Thyroid gland (tissue), 4 donors: ENCODE measurements at regions not wholly inside any gene's neighbourhood (a gene's known extent, or its start where the extent isn't known, plus 50 kb on each side); places are given as distances from the start of the nearest gene placed in this dataset.
"Not testable (repeated sequence)": the region's sequence is repeated elsewhere in the genome, so short reads cannot be mapped to it uniquely, and the experiment has no call there.

Experiments
- DNase-seq, 2 donors: peaks; one replicate each; pipeline ENCODE4 v3.0.0-alpha.2; 2019
- H3K27ac ChIP-seq, 3 donors: fragments of 200-600 bp; sonication (generic); 1 replicate in 2 of 3; 2 replicates in 1 of 3; pipeline ENCODE4 v1.5.1; 2016 to 2019; ENCODE audit warnings: mild to moderate bottlenecking in 1 of 3, moderate library complexity in 1 of 3
- H3K27me3 ChIP-seq: fragments of 200-600 bp; sonication (generic); one replicate; pipeline ENCODE4 v1.5.1; 2019
- H3K36me3 ChIP-seq, 2 donors: fragments of 200-600 bp; sonication (generic); one replicate each; pipeline ENCODE4 v1.5.1; 2016 to 2019
- H3K4me1 ChIP-seq, 2 donors: fragments of 200-600 bp; sonication (generic); one replicate each; pipeline ENCODE4 v1.5.1; 2017 to 2019
- H3K4me3 ChIP-seq, 3 donors: fragments of 200-600 bp; sonication (generic); replicated peaks in 1 of 3; 1 replicate in 2 of 3; 2 replicates in 1 of 3; pipeline ENCODE4 v1.5.1; 2016; ENCODE audit warnings: mild to moderate bottlenecking in 1 of 3
- H3K9me3 ChIP-seq: fragments of 200-600 bp; sonication (generic); one replicate; pipeline ENCODE4 v1.5.1; 2017
- POLR2A ChIP-seq, 2 donors: fragments of 450-650 bp; IDR thresholded peaks; one replicate each; pipeline ENCODE4 v1.6.1; 2017; ENCODE audit warnings: antibody characterized with exemption in 2 of 2, mild to moderate bottlenecking in 2 of 2, moderate library complexity in 1 of 2
- WGBS, 2 donors: methylation state at CpG; one replicate each; pipeline ENCODE4 v1.1.5; 2017; 5-methylcytosine and 5-hydroxymethylcytosine counted together
- intact Hi-C: fragments of 100-400 bp; cut with DNase I; formaldehyde crosslinking; loops from one replicate; pipeline ENCODE4 v1.15.1; 2023
- TF ChIP-seq, protein P1 (sequence below), 6 experiments: fragments of 200-600 bp in 3 of 6; fragments of 450-650 bp in 3 of 6; sonication (generic) in 3 of 6; IDR thresholded peaks; one replicate each; pipeline ENCODE4 v1.5.1; 2016 to 2019; ENCODE audit warnings: antibody characterized with exemption in 6 of 6, mild to moderate bottlenecking in 2 of 6, inconsistent platforms in 1 of 6, moderate library complexity in 1 of 6

DNA sequence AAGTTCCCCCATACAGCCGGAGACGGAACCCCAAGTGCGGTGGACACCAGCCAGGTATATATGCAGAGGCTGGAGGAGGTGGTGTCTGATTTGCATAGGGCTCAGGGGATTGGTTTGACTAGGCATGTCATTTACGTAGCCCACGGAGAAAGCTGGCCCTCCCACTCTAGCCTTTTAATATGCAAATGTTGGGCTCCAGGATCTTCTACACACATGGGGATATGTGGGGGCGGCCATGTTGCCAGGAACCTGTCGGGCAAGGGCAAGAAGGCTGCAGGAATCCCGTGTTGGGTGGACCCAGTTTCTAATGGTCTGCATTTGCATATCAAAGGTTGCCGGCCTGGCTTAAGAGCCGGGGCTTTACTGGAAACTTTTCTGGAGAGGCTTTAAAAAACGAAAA lies 57.4 kb downstream of the FTHL17 start:
- H3K4me3 ChIP-seq, H3K27ac ChIP-seq, H3K36me3 ChIP-seq, H3K9me3 ChIP-seq, H3K4me1 ChIP-seq, intact Hi-C loops, H3K27me3 ChIP-seq, DNase-seq: not testable (repeated sequence)
- 91% methylated on average over 9 to 11 of the region's 11 CpGs for WGBS, 2 donors

- Histone ChIP-seq H3K4me1 (no peaks in the 10 kb centered on the region), H3K27ac (no peak overlapping the region), H3K4me3 (no peak overlapping the region), H3K27me3 (no peaks in the 10 kb centered on the region), H3K9me3 (no peaks in the 10 kb centered on the region), H3K36me3 (no peaks in the 10 kb centered on the region)
- 69 to 75% methylated on average over 6 of the region's 6 CpGs for WGBS, 2 donors
- intact Hi-C loops = no loop called here
- DNase-seq = no peak
- no peak for TF ChIP-seq POLR2A (IDR thresholded peaks at IDR 0.05)
- TF ChIP-seq, protein P1, sequence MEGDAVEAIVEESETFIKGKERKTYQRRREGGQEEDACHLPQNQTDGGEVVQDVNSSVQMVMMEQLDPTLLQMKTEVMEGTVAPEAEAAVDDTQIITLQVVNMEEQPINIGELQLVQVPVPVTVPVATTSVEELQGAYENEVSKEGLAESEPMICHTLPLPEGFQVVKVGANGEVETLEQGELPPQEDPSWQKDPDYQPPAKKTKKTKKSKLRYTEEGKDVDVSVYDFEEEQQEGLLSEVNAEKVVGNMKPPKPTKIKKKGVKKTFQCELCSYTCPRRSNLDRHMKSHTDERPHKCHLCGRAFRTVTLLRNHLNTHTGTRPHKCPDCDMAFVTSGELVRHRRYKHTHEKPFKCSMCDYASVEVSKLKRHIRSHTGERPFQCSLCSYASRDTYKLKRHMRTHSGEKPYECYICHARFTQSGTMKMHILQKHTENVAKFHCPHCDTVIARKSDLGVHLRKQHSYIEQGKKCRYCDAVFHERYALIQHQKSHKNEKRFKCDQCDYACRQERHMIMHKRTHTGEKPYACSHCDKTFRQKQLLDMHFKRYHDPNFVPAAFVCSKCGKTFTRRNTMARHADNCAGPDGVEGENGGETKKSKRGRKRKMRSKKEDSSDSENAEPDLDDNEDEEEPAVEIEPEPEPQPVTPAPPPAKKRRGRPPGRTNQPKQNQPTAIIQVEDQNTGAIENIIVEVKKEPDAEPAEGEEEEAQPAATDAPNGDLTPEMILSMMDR (IDR thresholded peaks at IDR 0.05) = no peak
Measured at GRCh38 chrX:31012509-31013025, 59.3 kb downstream of the FTHL17 start.

- Histone ChIP-seq H3K27me3 (no peaks in the 10 kb centered on the region), H3K36me3 (no peaks in the 10 kb centered on the region)
- WGBS, 2 donors = 73 to 79% methylated on average over 4 of the region's 4 CpGs
Measured at GRCh38 chrX:31007321-31007720, 64.5 kb downstream of the FTHL17 start.

DNA sequence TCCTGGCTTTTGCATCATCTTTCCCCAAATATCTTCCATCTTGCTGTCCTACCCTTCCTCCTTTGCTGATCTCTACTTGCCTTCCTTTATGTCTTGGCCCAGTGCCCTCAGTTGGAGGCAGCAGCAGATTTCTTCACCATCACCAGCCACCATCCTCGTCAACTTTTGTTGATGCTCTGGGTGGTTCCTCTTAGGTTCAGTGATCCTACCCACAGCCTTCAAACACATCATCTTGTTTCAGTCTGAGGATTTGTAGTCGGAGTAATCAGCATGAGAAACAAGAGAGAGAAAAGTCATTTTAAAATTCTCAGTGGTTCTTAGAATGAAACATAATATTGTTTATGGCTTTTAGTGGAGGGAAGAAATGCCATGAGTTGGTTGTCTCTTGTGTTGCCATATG lies 65.8 kb downstream of the FTHL17 start:
- Histone ChIP-seq H3K4me1 (no peaks in the 10 kb centered on the region), H3K9me3 (no peaks in the 10 kb centered on the region), H3K27ac (no peak overlapping the region), H3K27me3 (no peaks in the 10 kb centered on the region), H3K36me3 (no peaks in the 10 kb centered on the region), H3K4me3 (no peak overlapping the region)
- intact Hi-C loops = no loop called here
- 76 to 94% methylated on average over 2 of the region's 2 CpGs for WGBS, 2 donors
- TF ChIP-seq, protein P1 (IDR thresholded peaks at IDR 0.05) = no peak
- TF ChIP-seq POLR2A (IDR thresholded peaks at IDR 0.05) = no peak
- DNase-seq = no peak

More at GRCh38 chrX:31007321-31007720, 64.5 kb downstream of the FTHL17 start:
- no peaks in the 10 kb centered on the region for H3K9me3 ChIP-seq
- no peak overlapping the region for H3K4me3 ChIP-seq
- no peak overlapping the region for H3K27ac ChIP-seq
- H3K4me1 ChIP-seq = no peaks in the 10 kb centered on the region
- no peak for DNase-seq
- intact Hi-C loops = no loop called here
- TF ChIP-seq, protein P1 (IDR thresholded peaks at IDR 0.05) = no peak
- TF ChIP-seq POLR2A (IDR thresholded peaks at IDR 0.05) = no peak

GRCh38 chrX:30997411-30997810 lies 74.4 kb downstream of the FTHL17 start:
- intact Hi-C loops = no loop called here
- no peak for TF ChIP-seq POLR2A (IDR thresholded peaks at IDR 0.05)
- TF ChIP-seq, protein P1 (IDR thresholded peaks at IDR 0.05) = no peak
- Histone ChIP-seq H3K4me1 (no peaks in the 10 kb centered on the region), H3K27me3 (no peaks in the 10 kb centered on the region), H3K4me3 (no peak overlapping the region), H3K36me3 (no peaks in the 10 kb centered on the region), H3K27ac (no peak overlapping the region), H3K9me3 (no peaks in the 10 kb centered on the region)
- WGBS, 2 donors = 55% methylated on average over 6 of the region's 6 CpGs
- DNase-seq = no peak

- intact Hi-C loops = no loop called here
- H3K36me3 ChIP-seq = no peaks in the 10 kb centered on the region
- no peak overlapping the region for H3K27ac ChIP-seq
- no peak for DNase-seq
- H3K4me3 ChIP-seq = no peak overlapping the region
- TF ChIP-seq POLR2A (IDR thresholded peaks at IDR 0.05) = no peak
- TF ChIP-seq, protein P1 (IDR thresholded peaks at IDR 0.05) = no peak
- no peaks in the 10 kb centered on the region for H3K4me1 ChIP-seq
- 93 to 97% methylated on average over 3 of the region's 3 CpGs for WGBS, 2 donors
- no peaks in the 10 kb centered on the region for H3K9me3 ChIP-seq
- no peaks in the 10 kb centered on the region for H3K27me3 ChIP-seq
Measured at GRCh38 chrX:30995705-30996104, 76.1 kb downstream of the FTHL17 start.
